NCI-H69 (cell line): ENCODE measurements at regions not wholly inside any gene's neighbourhood (a gene's known extent, or its start where the extent isn't known, plus 50 kb on each side); places are given as distances from the start of the nearest gene placed in this dataset.
"Not testable (repeated sequence)": the region's sequence is repeated elsewhere in the genome, so short reads cannot be mapped to it uniquely, and the experiment has no call there.

Experiments used
- DNase-seq: peaks from one replicate; lab custom pipeline; 2025; lab: John Stamatoyannopoulos, UW

- DNase-seq: not testable (repeated sequence)
These were observed 62.8 kb downstream of the ARHGAP11B start for GRCh38 chr15:30688684-30689083.

GRCh38 chr15:30690153-30690552 is 64.2 kb downstream of the ARHGAP11B start:
- not testable (repeated sequence) for DNase-seq

GRCh38 chr15:30695811-30696210 is 69.9 kb downstream of the ARHGAP11B start:
- not testable (repeated sequence) for DNase-seq

- not testable (repeated sequence) for DNase-seq
These were observed 70.7 kb downstream of the ARHGAP11B start for GRCh38 chr15:30696439-30697314.

GRCh38 chr15:30697315-30697685 is 71.4 kb downstream of the ARHGAP11B start:
- DNase-seq: not testable (repeated sequence)

- not testable (repeated sequence) for DNase-seq
These were observed 74.2 kb downstream of the ARHGAP11B start for GRCh38 chr15:30700006-30700597.

- DNase-seq: not testable (repeated sequence)
These were observed 82.2 kb downstream of the ARHGAP11B start for GRCh38 chr15:30707976-30708685.

GRCh38 chr15:30708809-30709208 is 82.9 kb downstream of the ARHGAP11B start:
- DNase-seq: not testable (repeated sequence)

GRCh38 chr15:30718038-30718643 is 92.2 kb downstream of the ARHGAP11B start:
- not testable (repeated sequence) for DNase-seq

GRCh38 chr15:30719363-30719762 is 93.4 kb downstream of the ARHGAP11B start:
- not testable (repeated sequence) for DNase-seq

GRCh38 chr15:30720825-30721224 is 94.9 kb downstream of the ARHGAP11B start:
- DNase-seq: not testable (repeated sequence)

GRCh38 chr15:30721529-30721928 is 95.6 kb downstream of the ARHGAP11B start:
- DNase-seq: not testable (repeated sequence)

GRCh38 chr15:30723540-30724175 is 97.7 kb downstream of the ARHGAP11B start:
- not testable (repeated sequence) for DNase-seq

- not testable (repeated sequence) for DNase-seq
These were observed 104.1 kb downstream of the ARHGAP11B start for GRCh38 chr15:30729880-30730590.

- DNase-seq: not testable (repeated sequence)
These were observed 104.7 kb downstream of the ARHGAP11B start for GRCh38 chr15:30730633-30731032.

GRCh38 chr15:30732100-30732499 is 106.2 kb downstream of the ARHGAP11B start:
- DNase-seq: not testable (repeated sequence)

- not testable (repeated sequence) for DNase-seq
These were observed 110.1 kb downstream of the ARHGAP11B start for GRCh38 chr15:30735884-30736564.

GRCh38 chr15:30742796-30743195 is 116.9 kb downstream of the ARHGAP11B start:
- not testable (repeated sequence) for DNase-seq

- not testable (repeated sequence) for DNase-seq
These were observed 123.1 kb downstream of the ARHGAP11B start for GRCh38 chr15:30749048-30749447.

- not testable (repeated sequence) for DNase-seq
These were observed 129.2 kb downstream of the ARHGAP11B start for GRCh38 chr15:30755036-30755687.
